ENCODE measurements at regions not wholly inside any gene's neighbourhood (a gene's known extent, or its start where the extent isn't known, plus 50 kb on each side); places are given as distances from the start of the nearest gene placed in this dataset.

- Histone ChIP-seq H3K9me3 (no peaks in the 10 kb centered on the region), H3K4me1 (no peaks in the 10 kb centered on the region), H3K27ac (no peak overlapping the region), H3K4me3 (no peak overlapping the region), H3K36me3 (ENCODE audit: low read depth, missing control alignments) (no peaks in the 10 kb centered on the region), H3K27me3 (no peaks in the 10 kb centered on the region)
- 61 to 86% methylated on average over 3 of the region's 3 CpGs for WGBS, 2 donors
- TF ChIP-seq CTCF (IDR thresholded peaks at IDR 0.05): no peak
- no peak for TF ChIP-seq POLR2A (IDR thresholded peaks at IDR 0.05)
- DNase-seq: no peak
- intact Hi-C loops (cut with DNase I; ENCODE audit: low total_unique reads): no loop called here
Observed at GRCh38 chr11:81388326-81388725, 1345.3 kb downstream of the FAM181B start.

GRCh38 chr11:81380395-81380794 is 1353.3 kb downstream of the FAM181B start:
- H3K27ac ChIP-seq: no peak overlapping the region
- TF ChIP-seq POLR2A (IDR thresholded peaks at IDR 0.05) (no peak), CTCF (IDR thresholded peaks at IDR 0.05) (no peak)
- no peaks in the 10 kb centered on the region for H3K27me3 ChIP-seq
- no peak overlapping the region for H3K4me3 ChIP-seq
- no peak for DNase-seq
- intact Hi-C loops (cut with DNase I; ENCODE audit: low total_unique reads): no loop called here
- WGBS, 2 donors: 73% methylated on average over 1 of the region's 1 CpG
- H3K4me1 ChIP-seq: no peaks in the 10 kb centered on the region
- H3K36me3 ChIP-seq (ENCODE audit: low read depth, missing control alignments): no peaks in the 10 kb centered on the region
- no peaks in the 10 kb centered on the region for H3K9me3 ChIP-seq

- H3K27ac ChIP-seq: no peak overlapping the region
- no peaks in the 10 kb centered on the region for H3K27me3 ChIP-seq
- 80 to 94% methylated on average over 2 of the region's 2 CpGs for WGBS, 2 donors
- TF ChIP-seq CTCF (IDR thresholded peaks at IDR 0.05): no peak
- no peak for TF ChIP-seq POLR2A (IDR thresholded peaks at IDR 0.05)
- H3K36me3 ChIP-seq (ENCODE audit: low read depth, missing control alignments): no peaks in the 10 kb centered on the region
- DNase-seq: no peak
- H3K4me3 ChIP-seq: no peak overlapping the region
- no peaks in the 10 kb centered on the region for H3K9me3 ChIP-seq
- intact Hi-C loops (cut with DNase I; ENCODE audit: low total_unique reads): no loop called here
- H3K4me1 ChIP-seq: no peaks in the 10 kb centered on the region
Observed at GRCh38 chr11:81377418-81377817, 1356.2 kb downstream of the FAM181B start.

GRCh38 chr11:81373986-81374385 is 1359.7 kb downstream of the FAM181B start:
- no peak for TF ChIP-seq CTCF (IDR thresholded peaks at IDR 0.05)
- TF ChIP-seq POLR2A (IDR thresholded peaks at IDR 0.05): no peak
- H3K9me3 ChIP-seq: no peaks in the 10 kb centered on the region
- no peaks in the 10 kb centered on the region for H3K36me3 ChIP-seq (ENCODE audit: low read depth, missing control alignments)
- no peak overlapping the region for H3K4me3 ChIP-seq
- no peak for DNase-seq
- intact Hi-C loops (cut with DNase I; ENCODE audit: low total_unique reads): no loop called here
- no peaks in the 10 kb centered on the region for H3K27me3 ChIP-seq
- no peak overlapping the region for H3K27ac ChIP-seq
- WGBS, 2 donors: 80 to 95% methylated on average over 2 of the region's 2 CpGs
- no peaks in the 10 kb centered on the region for H3K4me1 ChIP-seq

GRCh38 chr11:81368192-81368591 is 1365.5 kb downstream of the FAM181B start:
- no peaks in the 10 kb centered on the region for H3K4me1 ChIP-seq
- no peaks in the 10 kb centered on the region for H3K36me3 ChIP-seq (ENCODE audit: low read depth, missing control alignments)
- TF ChIP-seq CTCF (IDR thresholded peaks at IDR 0.05) (no peak), POLR2A (IDR thresholded peaks at IDR 0.05) (no peak)
- H3K27me3 ChIP-seq: no peaks in the 10 kb centered on the region
- H3K4me3 ChIP-seq: no peak overlapping the region
- DNase-seq: no peak
- no peak overlapping the region for H3K27ac ChIP-seq
- intact Hi-C loops (cut with DNase I; ENCODE audit: low total_unique reads): no loop called here
- 76 to 88% methylated on average over 10 to 11 of the region's 11 CpGs for WGBS, 2 donors
- H3K9me3 ChIP-seq: no peaks in the 10 kb centered on the region
